HG03575 (cell line): ENCODE measurements at regions not wholly inside any gene's neighbourhood (a gene's known extent, or its start where the extent isn't known, plus 50 kb on each side); places are given as distances from the start of the nearest gene placed in this dataset.

Experiments used
- ATAC-seq: cut with Tn5 transposase; IDR thresholded peaks from one replicate; pipeline ENCODE4 v1.9.1; 2021; ENCODE audit not compliant: unreplicated experiment, insufficient number of reproducible peaks, low FRiP score; ENCODE audit errors: extremely low read depth

GRCh38 chr12:77535734-77536133 lies 295.0 kb upstream of the NAV3 start:
- no peak for ATAC-seq

- ATAC-seq, result no peak
Observed at GRCh38 chr12:77531912-77532311, 298.8 kb upstream of the NAV3 start.

GRCh38 chr12:77522247-77522646 lies 308.4 kb upstream of the NAV3 start:
- ATAC-seq, result no peak

GRCh38 chr12:77521508-77522115 lies 309.1 kb upstream of the NAV3 start:
- no peak for ATAC-seq

- ATAC-seq, result no peak
Observed at GRCh38 chr12:77514511-77514910, 316.2 kb upstream of the NAV3 start.

- no peak for ATAC-seq
Observed at GRCh38 chr12:77510985-77511384, 319.7 kb upstream of the NAV3 start.

GRCh38 chr12:77504466-77504865 lies 326.2 kb upstream of the NAV3 start:
- ATAC-seq, result no peak

GRCh38 chr12:77500089-77500488 lies 330.6 kb upstream of the NAV3 start:
- no peak for ATAC-seq

- no peak for ATAC-seq
Observed at GRCh38 chr12:77497647-77498046, 333.0 kb upstream of the NAV3 start.

- no peak for ATAC-seq
Observed at GRCh38 chr12:77496714-77497113, 334.0 kb upstream of the NAV3 start.

GRCh38 chr12:77494296-77494695 lies 336.4 kb upstream of the NAV3 start:
- ATAC-seq, result no peak

GRCh38 chr12:77493302-77494168 lies 337.2 kb upstream of the NAV3 start:
- ATAC-seq, result no peak

GRCh38 chr12:77492536-77492935 lies 338.2 kb upstream of the NAV3 start:
- ATAC-seq, result no peak

GRCh38 chr12:77489331-77489970 lies 341.2 kb upstream of the NAV3 start:
- ATAC-seq, result no peak

- ATAC-seq, result no peak
Observed at GRCh38 chr12:77488041-77488620, 342.6 kb upstream of the NAV3 start.

- no peak for ATAC-seq
Observed at GRCh38 chr12:77486872-77487271, 343.8 kb upstream of the NAV3 start.

GRCh38 chr12:77485961-77486854 lies 344.5 kb upstream of the NAV3 start:
- ATAC-seq, result no peak

- ATAC-seq, result no peak
Observed at GRCh38 chr12:77481687-77482086, 349.0 kb upstream of the NAV3 start.
